Hepatocyte (in vitro differentiated cells): ENCODE measurements at regions not wholly inside any gene's neighbourhood (a gene's known extent, or its start where the extent isn't known, plus 50 kb on each side); places are given as distances from the start of the nearest gene placed in this dataset.

Experiments used
- CTCF ChIP-seq: fragments of 200-600 bp; sonication (generic); IDR thresholded peaks from 2 replicates; pipeline ENCODE4 v1.5.1; 2016; ENCODE audit warnings: antibody characterized with exemption, mild to moderate bottlenecking; ENCODE audit not compliant: poor library complexity
- EZH2 ChIP-seq: fragments of 200-600 bp; sonication (generic); IDR thresholded peaks from 2 replicates; pipeline ENCODE4 v1.6.1; 2016; ENCODE audit warnings: antibody characterized with exemption, mild to moderate bottlenecking, borderline replicate concordance

GRCh38 chr16:80389338-80389737, 151.5 kb upstream of the DYNLRB2 start:
- no peak for TF ChIP-seq CTCF
- TF ChIP-seq EZH2 = no peak
